ENCODE measurements at regions not wholly inside any gene's neighbourhood (a gene's known extent, or its start where the extent isn't known, plus 50 kb on each side); places are given as distances from the start of the nearest gene placed in this dataset.
A peak's percentile ranks its signal among the peaks of the same experiment; 100 is the strongest.

DNA sequence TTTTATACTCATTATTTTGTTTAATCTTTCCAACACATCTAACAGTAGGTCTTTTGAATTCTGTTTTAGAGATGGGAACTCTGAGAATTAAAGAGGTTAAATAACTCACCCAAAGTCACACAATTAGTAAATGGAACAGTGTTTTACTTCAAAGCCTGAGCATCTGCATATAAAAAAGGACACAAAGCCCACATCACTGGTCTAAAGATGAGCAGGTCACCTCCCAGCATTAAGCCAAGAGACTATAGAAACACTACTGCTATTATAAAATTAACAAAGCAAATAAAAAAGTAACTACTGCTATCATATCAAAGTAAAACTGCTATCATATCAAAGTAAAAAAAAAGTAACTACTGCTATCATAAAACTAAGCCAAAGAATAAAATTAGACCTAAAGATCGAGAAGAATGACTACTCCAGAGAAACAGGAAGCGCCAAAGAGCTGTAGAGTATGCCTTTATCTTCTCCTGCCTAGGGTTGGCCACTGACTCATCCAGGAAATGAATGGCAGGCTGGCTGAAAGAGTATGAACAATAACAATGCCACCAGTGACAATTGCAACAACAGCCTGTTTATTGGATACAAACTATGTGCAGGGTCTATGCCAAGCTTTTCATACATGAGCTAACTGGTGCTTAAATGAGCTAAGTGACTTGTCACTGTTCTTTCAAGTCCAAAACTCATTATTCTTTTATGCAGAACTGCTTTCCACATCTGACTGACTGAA, 1153.0 kb upstream of the TENM4 start:
- DNase-seq (ENCODE audit: low read depth) = peak; percentile 4
- no peak for TF ChIP-seq CTCF (IDR thresholded peaks at IDR 0.05; ENCODE audit: insufficient read depth, low read length, poor library complexity, severe bottlenecking)
- no peaks in the 10 kb centered on the region for H3K36me3 ChIP-seq (ENCODE audit: control insufficient read depth, insufficient read depth, low read length)
- no peaks in the 10 kb centered on the region for H3K27me3 ChIP-seq (ENCODE audit: control insufficient read depth, insufficient read depth, low read length)
- H3K4me3 ChIP-seq (ENCODE audit: low read depth, low read length) = no peak overlapping the region

DNA sequence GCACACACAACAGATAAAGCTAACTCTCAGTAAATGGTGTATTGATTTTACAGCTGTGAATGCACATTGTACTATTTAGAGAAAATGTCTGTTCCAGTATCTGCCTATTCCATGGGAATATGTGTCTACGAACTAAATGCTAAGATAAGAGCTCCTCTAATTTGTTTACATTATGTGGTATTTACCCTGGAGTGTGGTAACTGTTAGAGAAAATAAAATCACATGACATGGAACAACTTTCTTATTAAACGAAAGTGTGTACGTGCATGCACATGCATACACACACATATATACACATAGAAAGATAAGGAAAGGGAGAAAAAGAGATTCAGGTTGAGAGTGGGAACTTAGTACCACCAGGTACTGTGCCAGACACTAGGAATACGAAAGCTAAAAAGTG, 1151.7 kb upstream of the TENM4 start:
- no peaks in the 10 kb centered on the region for H3K36me3 ChIP-seq (ENCODE audit: control insufficient read depth, insufficient read depth, low read length)
- DNase-seq (ENCODE audit: low read depth) = no peak
- no peaks in the 10 kb centered on the region for H3K27me3 ChIP-seq (ENCODE audit: control insufficient read depth, insufficient read depth, low read length)
- no peak for TF ChIP-seq CTCF (IDR thresholded peaks at IDR 0.05; ENCODE audit: insufficient read depth, low read length, poor library complexity, severe bottlenecking)
- H3K4me3 ChIP-seq (ENCODE audit: low read depth, low read length) = no peak overlapping the region

GRCh38 chr11:80587906-80588305, 1147.1 kb upstream of the TENM4 start:
- H3K4me3 ChIP-seq (ENCODE audit: low read depth, low read length) = no peak overlapping the region
- no peak for TF ChIP-seq CTCF (IDR thresholded peaks at IDR 0.05; ENCODE audit: insufficient read depth, low read length, poor library complexity, severe bottlenecking)
- DNase-seq (ENCODE audit: low read depth) = no peak

GRCh38 chr11:80586464-80586863, 1145.6 kb upstream of the TENM4 start:
- no peak for TF ChIP-seq CTCF (IDR thresholded peaks at IDR 0.05; ENCODE audit: insufficient read depth, low read length, poor library complexity, severe bottlenecking)
- no peak overlapping the region for H3K4me3 ChIP-seq (ENCODE audit: low read depth, low read length)
- no peaks in the 10 kb centered on the region for H3K27me3 ChIP-seq (ENCODE audit: control insufficient read depth, insufficient read depth, low read length)
- DNase-seq (ENCODE audit: low read depth) = peak; percentile 5
- no peaks in the 10 kb centered on the region for H3K36me3 ChIP-seq (ENCODE audit: control insufficient read depth, insufficient read depth, low read length)

More at GRCh38 chr11:80587906-80588305, 1147.1 kb upstream of the TENM4 start:
- Histone ChIP-seq H3K27me3 (ENCODE audit: control insufficient read depth, insufficient read depth, low read length) (no peaks in the 10 kb centered on the region), H3K36me3 (ENCODE audit: control insufficient read depth, insufficient read depth, low read length) (no peaks in the 10 kb centered on the region)

DNA sequence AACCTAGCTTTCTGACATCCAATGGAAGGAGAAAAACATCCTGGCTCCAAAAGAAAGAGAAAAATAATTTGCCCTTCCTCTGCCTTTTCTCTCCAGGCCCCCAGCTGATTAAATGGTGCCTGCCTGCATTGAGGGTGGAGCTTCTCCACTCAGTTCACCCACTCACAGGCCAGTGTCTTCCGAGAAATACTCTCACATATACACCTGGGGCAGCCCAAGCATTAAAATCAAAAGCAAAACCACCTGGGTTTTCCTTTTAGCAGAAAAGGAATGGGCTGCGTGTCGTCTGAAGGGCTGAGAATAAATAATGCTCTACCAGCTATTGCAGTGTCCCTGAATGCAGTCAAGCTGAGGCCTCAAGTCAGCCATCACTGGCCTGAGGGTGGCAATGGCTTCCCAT, 1143.8 kb upstream of the TENM4 start:
- Histone ChIP-seq H3K36me3 (ENCODE audit: control insufficient read depth, insufficient read depth, low read length) (no peaks in the 10 kb centered on the region), H3K27me3 (ENCODE audit: control insufficient read depth, insufficient read depth, low read length) (no peaks in the 10 kb centered on the region)
- no peak for TF ChIP-seq CTCF (IDR thresholded peaks at IDR 0.05; ENCODE audit: insufficient read depth, low read length, poor library complexity, severe bottlenecking)

GRCh38 chr11:80569832-80570231, 1129.0 kb upstream of the TENM4 start:
- no peaks in the 10 kb centered on the region for H3K27me3 ChIP-seq (ENCODE audit: control insufficient read depth, insufficient read depth, low read length)
- H3K4me3 ChIP-seq (ENCODE audit: low read depth, low read length) = no peak overlapping the region
- no peak for TF ChIP-seq CTCF (IDR thresholded peaks at IDR 0.05; ENCODE audit: insufficient read depth, low read length, poor library complexity, severe bottlenecking)
- DNase-seq (ENCODE audit: low read depth) = no peak
- H3K36me3 ChIP-seq (ENCODE audit: control insufficient read depth, insufficient read depth, low read length) = no peaks in the 10 kb centered on the region

More for the DNA sequence above, 1143.8 kb upstream of the TENM4 start:
- DNase-seq (ENCODE audit: low read depth) = no peak
- H3K4me3 ChIP-seq (ENCODE audit: low read depth, low read length) = no peak overlapping the region
